Vagina (tissue), 2 donors: ENCODE measurements at regions not wholly inside any gene's neighbourhood (a gene's known extent, or its start where the extent isn't known, plus 50 kb on each side); places are given as distances from the start of the nearest gene placed in this dataset.

Experiments
- POLR2A ChIP-seq, 2 donors: fragments of 450-650 bp; IDR thresholded peaks; one replicate each; pipeline ENCODE4 v1.6.1; 2017; ENCODE audit warnings: antibody characterized with exemption in 2 of 2, mild to moderate bottlenecking in 2 of 2, moderate library complexity in 2 of 2
- POLR2AphosphoS5 ChIP-seq, 2 donors: sonication (generic); formaldehyde crosslinking; IDR thresholded peaks; one replicate each; pipeline ENCODE4 v1.9.0; 2017; ENCODE audit warnings: antibody characterized with exemption in 2 of 2, mild to moderate bottlenecking in 2 of 2, low read depth in 1 of 2; ENCODE audit not compliant: insufficient read depth in 1 of 2
- TF ChIP-seq, protein P1 (sequence below), 3 experiments: fragments of 450-650 bp in 2 of 3; fragments of 200-600 bp in 1 of 3; sonication (generic) in 1 of 3; IDR thresholded peaks; one replicate each; pipeline ENCODE4 v1.5.1; 2017 to 2019; ENCODE audit warnings: antibody characterized with exemption in 3 of 3, mild to moderate bottlenecking in 2 of 3, moderate library complexity in 2 of 3

GRCh38 chr20:1778338-1778737 lies 116.9 kb upstream of the SIRPA start:
- TF ChIP-seq, protein P1, sequence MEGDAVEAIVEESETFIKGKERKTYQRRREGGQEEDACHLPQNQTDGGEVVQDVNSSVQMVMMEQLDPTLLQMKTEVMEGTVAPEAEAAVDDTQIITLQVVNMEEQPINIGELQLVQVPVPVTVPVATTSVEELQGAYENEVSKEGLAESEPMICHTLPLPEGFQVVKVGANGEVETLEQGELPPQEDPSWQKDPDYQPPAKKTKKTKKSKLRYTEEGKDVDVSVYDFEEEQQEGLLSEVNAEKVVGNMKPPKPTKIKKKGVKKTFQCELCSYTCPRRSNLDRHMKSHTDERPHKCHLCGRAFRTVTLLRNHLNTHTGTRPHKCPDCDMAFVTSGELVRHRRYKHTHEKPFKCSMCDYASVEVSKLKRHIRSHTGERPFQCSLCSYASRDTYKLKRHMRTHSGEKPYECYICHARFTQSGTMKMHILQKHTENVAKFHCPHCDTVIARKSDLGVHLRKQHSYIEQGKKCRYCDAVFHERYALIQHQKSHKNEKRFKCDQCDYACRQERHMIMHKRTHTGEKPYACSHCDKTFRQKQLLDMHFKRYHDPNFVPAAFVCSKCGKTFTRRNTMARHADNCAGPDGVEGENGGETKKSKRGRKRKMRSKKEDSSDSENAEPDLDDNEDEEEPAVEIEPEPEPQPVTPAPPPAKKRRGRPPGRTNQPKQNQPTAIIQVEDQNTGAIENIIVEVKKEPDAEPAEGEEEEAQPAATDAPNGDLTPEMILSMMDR (IDR thresholded peaks at IDR 0.05) = no peak
- TF ChIP-seq POLR2A (IDR thresholded peaks at IDR 0.05) (no peak), POLR2AphosphoS5 (IDR thresholded peaks at IDR 0.05; ENCODE audit: insufficient read depth in 1 of 2, low read depth in 1 of 2) (no peak)
